Gastrocnemius medialis (tissue), 4 donors: ENCODE measurements at regions not wholly inside any gene's neighbourhood (a gene's known extent, or its start where the extent isn't known, plus 50 kb on each side); places are given as distances from the start of the nearest gene placed in this dataset.

ENCODE experiments used
- POLR2A ChIP-seq, 2 donors: fragments of 450-650 bp; IDR thresholded peaks; one replicate each; pipeline ENCODE4 v1.6.1; 2017; ENCODE audit warnings: antibody characterized with exemption in 2 of 2, mild to moderate bottlenecking in 2 of 2, moderate library complexity in 2 of 2
- TF ChIP-seq, protein P1 (sequence below), 5 experiments: fragments of 450-650 bp in 3 of 5; fragments of 200-600 bp in 2 of 5; sonication (generic) in 2 of 5; IDR thresholded peaks in 4 of 5; conservative IDR thresholded peaks in 1 of 5; 1 replicate in 4 of 5; 2 replicates in 1 of 5; pipeline ENCODE4 v1.5.1; 2016 to 2019; ENCODE audit warnings: antibody characterized with exemption in 5 of 5, mild to moderate bottlenecking in 3 of 5, moderate library complexity in 3 of 5

DNA sequence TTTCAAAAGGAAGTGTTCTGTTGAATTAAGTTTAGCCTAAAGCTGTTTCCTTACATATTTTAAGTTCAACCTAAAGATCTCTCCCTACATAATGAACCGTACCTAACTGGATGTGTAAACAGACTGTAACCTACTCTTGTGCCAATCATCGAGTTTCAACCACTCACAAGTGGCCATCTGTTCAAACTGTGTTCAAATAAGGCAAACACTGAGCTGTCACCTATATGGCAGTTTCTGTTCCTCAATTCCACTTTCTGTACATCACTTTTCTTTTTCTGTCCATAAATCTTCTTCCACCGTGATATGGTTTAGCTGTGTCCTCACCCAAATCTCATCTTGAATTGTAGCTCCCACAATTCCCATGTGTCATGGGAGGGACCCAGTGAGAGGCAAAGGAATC is 428.6 kb downstream of the HACE1 start:
- TF ChIP-seq, protein P1, sequence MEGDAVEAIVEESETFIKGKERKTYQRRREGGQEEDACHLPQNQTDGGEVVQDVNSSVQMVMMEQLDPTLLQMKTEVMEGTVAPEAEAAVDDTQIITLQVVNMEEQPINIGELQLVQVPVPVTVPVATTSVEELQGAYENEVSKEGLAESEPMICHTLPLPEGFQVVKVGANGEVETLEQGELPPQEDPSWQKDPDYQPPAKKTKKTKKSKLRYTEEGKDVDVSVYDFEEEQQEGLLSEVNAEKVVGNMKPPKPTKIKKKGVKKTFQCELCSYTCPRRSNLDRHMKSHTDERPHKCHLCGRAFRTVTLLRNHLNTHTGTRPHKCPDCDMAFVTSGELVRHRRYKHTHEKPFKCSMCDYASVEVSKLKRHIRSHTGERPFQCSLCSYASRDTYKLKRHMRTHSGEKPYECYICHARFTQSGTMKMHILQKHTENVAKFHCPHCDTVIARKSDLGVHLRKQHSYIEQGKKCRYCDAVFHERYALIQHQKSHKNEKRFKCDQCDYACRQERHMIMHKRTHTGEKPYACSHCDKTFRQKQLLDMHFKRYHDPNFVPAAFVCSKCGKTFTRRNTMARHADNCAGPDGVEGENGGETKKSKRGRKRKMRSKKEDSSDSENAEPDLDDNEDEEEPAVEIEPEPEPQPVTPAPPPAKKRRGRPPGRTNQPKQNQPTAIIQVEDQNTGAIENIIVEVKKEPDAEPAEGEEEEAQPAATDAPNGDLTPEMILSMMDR (IDR thresholded peaks at IDR 0.05 in 4 of 5, conservative IDR thresholded peaks at IDR 0.05 in 1 of 5): no peak
- TF ChIP-seq POLR2A (IDR thresholded peaks at IDR 0.05): no peak
